UCSD-AML1 (cell line): ENCODE measurements at regions not wholly inside any gene's neighbourhood (a gene's known extent, or its start where the extent isn't known, plus 50 kb on each side); places are given as distances from the start of the nearest gene placed in this dataset.

Experiments used
- DNase-seq: peaks from one replicate; lab custom pipeline; 2025; ENCODE audit not compliant: unreplicated experiment; lab: John Stamatoyannopoulos, UW

DNA sequence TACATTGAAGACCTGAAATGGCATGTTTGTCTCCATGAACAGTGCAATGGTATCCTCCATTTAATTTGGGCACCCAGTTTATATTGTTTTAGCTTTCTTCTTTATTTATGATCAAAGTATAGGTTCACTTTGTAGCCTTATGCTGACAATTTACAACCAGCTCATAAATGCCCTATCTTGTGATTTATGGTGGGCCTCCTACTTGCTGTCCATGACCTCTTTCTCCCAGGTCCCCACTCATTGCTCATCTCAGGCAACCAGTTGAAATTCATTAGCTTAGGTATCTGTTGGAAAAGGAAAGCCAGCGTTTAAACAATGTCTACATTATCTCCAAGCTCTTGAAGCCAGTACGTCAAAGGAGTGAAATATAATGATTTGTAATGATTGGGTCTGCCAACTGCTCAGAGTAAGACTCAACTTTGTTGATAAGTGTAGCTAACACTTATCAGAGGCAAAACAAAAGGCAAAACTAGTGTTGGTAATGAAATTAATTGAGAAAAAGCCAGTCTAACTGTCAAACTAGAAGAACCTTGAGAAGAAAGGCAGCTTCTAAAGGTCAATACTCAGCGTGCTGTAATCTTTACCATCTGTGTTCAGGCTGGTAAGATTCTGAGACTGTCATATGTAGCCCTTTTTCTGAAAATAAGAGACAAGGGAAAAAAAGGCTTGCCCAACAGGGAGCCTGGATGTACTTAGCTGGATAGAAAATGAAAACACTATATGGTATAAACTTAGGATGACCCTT is 695.9 kb downstream of the EPHA4 start:
- DNase-seq = no peak

- DNase-seq = no peak
Measured at GRCh38 chr2:220877491-220877890, 694.6 kb downstream of the EPHA4 start.

GRCh38 chr2:220877897-220878296 is 694.2 kb downstream of the EPHA4 start:
- DNase-seq = no peak

GRCh38 chr2:220880623-220881596 is 691.2 kb downstream of the EPHA4 start:
- no peak for DNase-seq

GRCh38 chr2:220882507-220882906 is 689.6 kb downstream of the EPHA4 start:
- DNase-seq = no peak

DNA sequence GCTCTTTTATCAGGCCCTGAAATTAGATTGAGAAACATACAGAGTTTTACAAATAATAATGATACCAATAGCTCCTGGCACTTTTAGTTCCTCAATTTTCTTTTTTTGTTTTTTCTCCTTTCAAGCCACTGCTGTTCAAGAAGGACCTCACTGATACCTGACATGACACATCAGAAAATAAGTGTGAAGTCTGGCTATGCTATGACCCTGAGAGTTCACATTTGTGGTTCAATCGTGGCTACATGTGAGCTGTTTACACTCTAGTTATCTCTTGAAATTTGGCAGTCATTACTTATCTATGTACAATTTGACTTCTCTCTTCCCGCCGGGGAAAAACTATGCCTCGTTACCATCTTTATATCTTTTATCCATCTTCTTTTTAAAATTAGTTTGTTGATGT is 686.5 kb downstream of the EPHA4 start:
- no peak for DNase-seq

DNA sequence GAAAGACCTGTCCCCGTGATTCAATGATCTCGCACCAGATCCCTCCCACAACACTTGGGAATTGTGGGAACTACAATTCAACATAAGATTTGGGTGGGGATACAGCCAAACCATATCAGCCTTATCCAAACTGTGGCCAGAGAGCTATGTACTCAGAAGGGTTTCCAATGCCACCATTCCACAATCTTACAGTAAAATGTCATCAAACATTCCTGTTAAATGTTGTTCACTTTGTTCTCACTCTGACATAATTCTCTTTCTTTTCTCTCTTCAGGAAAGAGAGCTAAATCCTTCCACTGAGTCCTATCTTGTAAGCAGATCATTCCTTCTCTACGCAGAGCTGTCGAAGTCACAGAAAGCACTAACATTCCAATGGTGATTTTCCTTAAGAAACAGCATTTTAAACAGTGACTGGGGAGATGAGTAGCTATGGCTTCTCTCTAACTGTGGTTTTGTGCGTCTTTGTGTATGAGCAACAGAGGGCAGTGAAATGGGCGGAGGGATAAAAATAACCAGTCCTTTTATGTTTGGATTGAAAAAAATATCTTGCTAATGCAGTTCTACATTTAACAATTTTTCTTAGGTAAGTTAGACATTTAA is 684.7 kb downstream of the EPHA4 start:
- DNase-seq = no peak

GRCh38 chr2:220887876-220888275 is 684.2 kb downstream of the EPHA4 start:
- DNase-seq = no peak

DNA sequence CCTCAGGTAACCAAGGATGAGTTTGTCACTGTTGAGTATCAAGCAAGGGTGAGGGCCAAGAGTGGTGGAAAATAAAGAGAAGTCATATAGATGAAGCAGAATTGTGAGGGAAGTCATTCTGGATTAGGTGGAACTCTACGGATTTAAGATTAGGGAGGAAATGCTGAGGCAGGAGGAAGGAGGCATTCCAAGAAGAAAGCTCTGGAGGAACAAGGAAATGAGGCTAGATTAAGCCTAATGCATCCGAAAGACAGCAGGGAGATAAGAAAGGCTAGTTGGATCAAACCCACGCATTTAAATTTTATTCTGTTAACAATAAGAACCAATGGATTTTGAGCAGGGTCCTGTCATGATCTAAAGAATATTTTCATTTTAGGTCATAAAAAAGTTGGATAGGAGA is 681.2 kb downstream of the EPHA4 start:
- DNase-seq = no peak

- DNase-seq = no peak
Measured at GRCh38 chr2:220891405-220891804, 680.7 kb downstream of the EPHA4 start.

DNA sequence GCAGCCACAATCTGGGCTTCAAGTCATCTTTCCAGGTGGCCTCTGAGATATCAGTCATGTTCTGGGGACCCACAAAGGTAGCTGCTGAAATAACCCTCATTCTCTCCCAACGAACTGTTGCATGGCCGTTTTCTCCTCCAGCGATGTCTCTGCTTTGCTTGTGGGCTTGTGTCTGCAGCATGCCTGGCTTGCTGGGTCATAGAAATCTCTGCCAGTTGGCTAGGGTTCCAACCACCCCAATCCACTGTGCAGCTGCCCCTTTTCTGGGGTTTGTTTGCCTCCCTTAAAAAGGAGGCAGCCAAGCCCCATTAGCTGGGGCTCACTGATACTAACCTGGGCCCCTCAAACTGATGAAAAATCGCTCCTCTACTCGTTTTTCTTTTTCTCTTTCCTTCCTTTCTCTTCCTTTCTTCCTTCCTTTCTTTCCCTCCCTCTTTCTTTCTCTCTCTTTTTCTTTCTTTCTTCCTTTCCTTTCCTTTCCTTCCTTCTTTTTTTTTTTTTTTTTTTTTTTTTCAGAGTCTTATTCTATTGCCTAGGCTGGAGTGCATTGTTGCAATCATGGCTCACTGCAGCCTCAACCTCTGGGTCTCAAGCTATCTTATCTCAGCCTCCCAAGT is 680.0 kb downstream of the EPHA4 start:
- no peak for DNase-seq

- DNase-seq = no peak
Measured at GRCh38 chr2:220893411-220893810, 678.7 kb downstream of the EPHA4 start.

GRCh38 chr2:220894069-220894468 is 678.0 kb downstream of the EPHA4 start:
- no peak for DNase-seq

GRCh38 chr2:220899492-220899891 is 672.6 kb downstream of the EPHA4 start:
- DNase-seq = no peak

DNA sequence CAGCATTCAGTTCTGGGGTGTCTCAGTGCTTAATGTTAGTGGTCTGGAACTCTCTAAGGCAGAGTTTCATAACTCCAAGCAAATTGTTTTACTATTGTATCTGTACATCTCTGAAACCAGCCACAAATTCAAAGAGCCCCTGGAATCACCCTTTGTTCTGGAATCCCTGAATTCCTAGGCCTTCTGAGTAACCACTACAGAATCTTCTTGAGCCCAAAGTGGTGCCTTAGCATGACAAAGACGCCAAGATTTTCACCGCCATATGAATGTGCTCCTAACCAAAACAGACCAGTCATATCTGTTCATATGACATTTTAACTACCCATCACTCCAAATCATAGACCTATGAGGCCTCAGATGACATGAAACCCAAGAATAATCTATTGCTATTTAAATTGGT is 668.1 kb downstream of the EPHA4 start:
- DNase-seq = no peak

GRCh38 chr2:220913384-220913783 is 658.7 kb downstream of the EPHA4 start:
- no peak for DNase-seq

DNA sequence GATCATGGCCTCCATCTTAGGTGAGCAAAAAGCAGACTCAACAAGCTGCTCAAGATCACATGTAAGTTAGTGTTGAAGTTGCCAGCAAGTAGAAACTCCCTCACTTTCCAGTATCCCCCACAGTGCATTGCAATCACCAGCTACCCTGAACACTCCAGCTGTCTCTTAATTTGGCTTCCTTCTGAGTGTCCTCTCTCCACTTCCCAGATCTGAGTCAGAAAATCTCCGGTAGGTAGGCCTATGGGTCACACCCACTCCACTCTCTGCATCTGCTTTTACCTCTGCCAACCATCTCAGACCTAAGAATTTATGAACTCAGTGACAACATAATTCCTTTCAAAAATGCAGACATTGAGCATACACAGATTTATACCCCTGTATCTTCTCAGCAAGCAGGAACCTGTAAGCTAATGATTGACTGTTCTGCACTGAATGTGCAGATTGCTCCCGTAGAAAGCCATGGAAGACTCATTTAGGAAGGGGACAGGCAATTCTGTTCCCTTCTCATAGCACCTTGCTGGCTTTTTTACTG is 656.9 kb downstream of the EPHA4 start:
- DNase-seq = no peak

DNA sequence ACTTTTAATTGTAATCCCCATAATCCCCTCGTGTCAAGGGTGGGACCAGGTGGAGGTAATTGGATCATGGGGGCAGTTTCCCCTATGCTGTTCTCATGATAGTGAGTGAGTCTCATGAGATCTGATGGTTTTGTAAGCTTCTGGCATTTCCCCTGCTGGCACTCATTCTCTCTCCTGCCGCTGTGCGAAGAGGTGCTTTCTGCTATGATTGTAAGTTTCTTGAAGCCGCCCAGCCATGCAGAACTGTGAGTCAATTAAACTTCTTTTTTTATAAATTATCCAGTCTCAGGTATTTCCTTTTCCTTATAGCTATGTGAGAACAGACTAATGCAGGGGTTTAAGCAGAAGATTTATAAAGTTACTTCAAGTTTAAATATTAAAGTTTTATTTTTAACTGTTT is 655.2 kb downstream of the EPHA4 start:
- DNase-seq = no peak

DNA sequence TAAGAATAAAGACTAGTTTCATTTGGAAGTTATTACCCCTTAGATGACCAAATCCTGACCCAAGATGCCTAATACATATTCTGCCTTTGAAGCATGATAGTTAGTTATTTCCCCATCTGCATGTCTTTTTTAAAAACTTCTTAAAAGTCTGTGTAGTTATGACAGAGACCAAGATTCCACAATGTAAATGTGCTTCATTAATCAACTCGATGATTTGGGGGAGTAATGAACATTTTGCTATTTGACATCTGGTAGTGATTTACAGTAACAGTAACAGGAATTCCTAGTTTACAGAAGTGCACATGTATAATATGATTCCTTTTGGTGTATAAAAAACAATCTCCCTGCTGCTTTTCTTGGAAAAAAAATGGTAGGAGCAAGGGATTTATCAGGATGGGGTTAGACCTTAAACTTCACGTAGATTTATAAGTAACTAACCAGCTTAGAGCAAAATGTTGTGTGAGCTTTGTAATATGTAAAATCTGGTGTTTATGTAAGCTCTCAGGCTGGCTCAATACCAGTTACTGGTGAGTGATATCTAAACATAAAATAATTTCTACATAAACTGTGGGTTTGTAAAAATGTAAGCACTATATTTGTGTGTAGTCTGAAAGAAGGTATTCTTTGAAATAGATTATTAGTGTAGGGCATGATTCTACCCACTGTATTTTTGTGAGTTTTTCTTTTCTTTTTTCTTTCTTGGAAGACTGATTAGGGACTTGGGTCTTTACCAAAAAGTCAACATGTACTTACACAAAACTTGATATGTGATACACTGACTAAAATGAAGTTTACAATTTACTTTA is 641.6 kb downstream of the EPHA4 start:
- DNase-seq = no peak

DNA sequence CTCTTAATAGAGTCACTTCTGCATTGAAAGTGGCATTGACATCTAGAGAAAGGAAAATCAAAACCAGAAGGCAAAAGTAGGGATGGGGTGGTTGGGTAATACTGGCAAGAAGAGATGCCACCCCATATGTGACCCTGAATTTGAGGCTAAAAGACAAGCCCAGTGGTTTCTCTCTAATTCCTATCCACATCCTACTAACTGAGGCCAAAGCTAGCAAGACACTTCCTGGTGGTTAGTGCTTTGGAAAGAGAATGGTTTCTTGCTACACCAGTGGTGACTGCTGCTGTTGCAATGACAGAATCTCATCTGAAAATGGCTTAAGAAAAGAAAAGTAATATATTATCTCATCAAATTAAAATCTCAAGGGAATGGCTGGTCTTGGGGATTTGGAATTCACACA is 640.6 kb downstream of the EPHA4 start:
- DNase-seq = no peak
